G401 (cell line): ENCODE measurements at regions not wholly inside any gene's neighbourhood (a gene's known extent, or its start where the extent isn't known, plus 50 kb on each side); places are given as distances from the start of the nearest gene placed in this dataset.
"Not testable (repeated sequence)": the region's sequence is repeated elsewhere in the genome, so short reads cannot be mapped to it uniquely, and the experiment has no call there.

Source experiments
- DNase-seq: peaks from one replicate; pipeline ENCODE4 v3.0.0-alpha.2; 2015; ENCODE audit warnings: low spot score
- in situ Hi-C: cut with HindIII; loops from 2 replicates; pipeline ENCODE4 v1.10.0; 2016; ENCODE audit warnings: low sequenced_read_pairs, mixed read lengths

GRCh38 chr3:194950906-194951628 is 265.4 kb downstream of the FAM43A start:
- in situ Hi-C loops = no loop called here

GRCh38 chr3:194951629-194951920 is 265.9 kb downstream of the FAM43A start:
- DNase-seq, in situ Hi-C loops: not testable (repeated sequence)

More at GRCh38 chr3:194950906-194951628, 265.4 kb downstream of the FAM43A start:
- no peak for DNase-seq

DNA sequence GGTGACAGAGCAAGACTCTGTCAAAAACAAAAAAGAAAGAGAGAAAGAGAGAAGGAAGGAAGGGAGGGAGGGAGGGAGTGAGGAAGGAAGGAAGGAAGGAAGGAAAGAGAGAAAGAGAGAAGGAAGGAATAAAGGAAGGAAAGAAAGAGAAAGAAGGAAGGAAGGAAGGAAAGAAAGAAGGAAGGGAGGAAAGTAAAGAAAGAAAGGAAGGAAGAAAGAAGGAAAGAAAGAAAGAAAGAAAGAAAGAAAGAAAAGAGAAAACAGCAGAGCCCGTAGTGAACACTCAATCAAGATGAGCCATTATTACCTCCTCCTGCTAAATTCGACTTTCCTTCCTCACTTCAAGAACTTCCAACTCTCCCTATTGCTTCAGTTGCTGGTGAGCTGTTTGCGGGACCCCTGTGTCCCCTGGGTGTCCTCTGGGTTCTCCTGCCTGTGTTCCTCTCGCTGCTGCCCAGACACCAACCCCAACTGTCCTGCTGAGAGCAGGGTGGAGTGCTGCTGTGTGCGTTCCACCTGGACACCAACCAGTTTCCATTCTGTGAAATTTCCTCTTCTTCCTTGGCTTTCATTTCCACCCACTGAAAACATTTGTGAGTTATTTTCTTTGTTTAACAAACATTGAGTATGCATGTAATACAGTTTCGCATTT is 266.4 kb downstream of the FAM43A start:
- in situ Hi-C loops = no loop called here
- DNase-seq = no peak

GRCh38 chr3:194952841-194953241 is 267.2 kb downstream of the FAM43A start:
- no peak for DNase-seq
- in situ Hi-C loops = no loop called here

GRCh38 chr3:194953291-194953690 is 267.6 kb downstream of the FAM43A start:
- DNase-seq = no peak
- in situ Hi-C loops = no loop called here

DNA sequence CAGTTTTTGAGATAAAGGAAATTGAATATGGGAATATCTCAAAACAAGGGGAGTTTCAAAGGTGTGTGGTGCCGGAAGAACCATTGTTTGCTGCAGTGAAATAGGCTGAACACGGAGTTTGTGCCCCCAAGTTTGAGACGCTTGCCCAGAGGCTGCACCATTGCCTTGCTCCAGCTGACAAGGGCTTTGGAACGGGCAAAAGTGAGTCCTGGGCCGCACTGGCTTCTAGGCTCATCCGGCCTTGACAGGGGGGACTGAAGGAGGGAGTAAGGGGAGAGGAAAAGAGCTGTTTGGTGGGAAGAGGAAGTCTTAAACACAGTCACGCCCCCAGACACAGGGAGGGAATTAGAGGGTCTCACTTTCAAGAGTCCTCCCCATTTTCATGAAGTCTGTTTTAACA is 269.9 kb downstream of the FAM43A start:
- in situ Hi-C loops = no loop called here
- no peak for DNase-seq

DNA sequence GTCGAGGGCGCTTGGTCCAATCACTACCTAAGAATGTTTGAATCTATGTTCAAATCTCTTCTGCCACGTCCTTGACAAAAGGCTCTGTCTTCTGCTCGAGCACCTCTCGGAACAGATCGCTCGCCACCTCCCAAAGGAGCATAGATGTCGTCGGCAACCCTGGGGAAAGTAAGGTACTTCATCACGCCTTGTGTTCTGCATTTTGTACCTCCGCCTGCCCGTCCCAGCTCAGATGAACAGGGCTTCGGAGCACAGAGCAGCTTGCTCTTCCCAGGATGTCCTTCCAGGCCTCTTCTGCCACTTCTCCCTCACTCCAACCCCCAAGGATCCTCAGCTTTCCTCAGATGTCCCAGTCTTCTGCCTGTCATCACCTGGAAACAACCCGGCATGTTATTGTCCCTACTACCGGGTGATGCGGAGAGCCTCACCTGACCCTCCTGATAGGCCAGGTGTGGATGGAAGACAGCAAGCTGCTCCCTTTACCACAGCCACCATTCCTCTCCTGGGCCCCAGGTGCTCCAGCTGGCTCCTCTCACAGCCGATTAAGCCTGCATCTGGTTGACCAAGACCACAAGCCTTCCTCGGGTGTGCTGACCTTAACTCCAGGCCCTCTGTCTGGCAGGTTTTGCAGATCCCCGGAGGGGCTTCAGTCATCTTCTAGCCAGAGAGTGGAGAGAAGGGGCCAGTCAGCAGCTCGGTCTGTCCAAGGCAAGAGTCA is 270.5 kb downstream of the FAM43A start:
- no peak for DNase-seq
- in situ Hi-C loops = no loop called here

GRCh38 chr3:194956697-194957396 is 271.2 kb downstream of the FAM43A start:
- DNase-seq = peak; percentile 88
- in situ Hi-C loops = no loop called here

DNA sequence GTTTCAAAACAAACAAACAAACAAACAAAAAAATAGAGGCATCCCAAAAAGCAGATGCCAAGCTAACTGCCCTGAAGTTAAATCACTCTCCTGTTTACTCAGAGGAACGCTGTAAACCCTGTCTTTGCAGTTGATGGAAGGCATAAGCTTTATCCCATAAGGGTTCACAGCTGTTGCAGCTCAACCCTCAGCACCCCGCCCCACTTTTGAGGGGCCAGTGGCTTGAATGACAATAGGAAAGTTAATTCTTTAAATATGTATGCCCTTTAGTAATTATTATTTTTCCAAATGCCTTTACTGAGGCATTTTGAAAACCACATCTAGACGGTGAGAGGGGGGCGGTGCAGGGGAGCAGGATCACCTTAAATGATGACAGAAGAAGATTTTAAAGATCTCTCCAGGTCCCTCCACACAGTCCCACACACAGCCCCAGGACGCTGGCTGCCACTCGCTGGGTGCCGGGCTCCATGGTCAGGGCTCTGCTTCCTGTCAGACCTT is 272.1 kb downstream of the FAM43A start:
- DNase-seq = no peak
- in situ Hi-C loops = no loop called here

- in situ Hi-C loops = no loop called here
- DNase-seq = no peak
Observed at GRCh38 chr3:194959217-194959616, 273.5 kb downstream of the FAM43A start.

DNA sequence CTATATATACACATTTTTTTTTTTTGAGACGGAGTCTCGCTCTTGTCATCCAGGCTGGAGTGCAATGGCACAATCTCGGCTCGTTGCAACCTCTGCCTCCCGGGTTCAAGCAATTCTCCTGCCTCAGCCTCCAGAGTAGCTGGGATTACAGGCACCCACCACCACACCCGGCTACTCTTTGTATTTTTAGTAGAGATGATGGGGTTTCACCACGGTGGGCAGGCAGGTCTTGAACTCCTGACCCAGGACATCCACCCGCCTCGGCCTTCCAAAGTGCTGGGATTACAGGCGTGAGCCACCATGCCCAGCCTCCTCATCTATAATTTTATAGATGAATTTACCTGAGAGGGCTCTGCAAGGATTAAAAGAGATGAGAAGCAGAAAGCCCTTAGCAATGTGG is 274.0 kb downstream of the FAM43A start:
- DNase-seq, in situ Hi-C loops: not testable (repeated sequence)

GRCh38 chr3:194960446-194961032 is 274.9 kb downstream of the FAM43A start:
- in situ Hi-C loops = no loop called here

DNA sequence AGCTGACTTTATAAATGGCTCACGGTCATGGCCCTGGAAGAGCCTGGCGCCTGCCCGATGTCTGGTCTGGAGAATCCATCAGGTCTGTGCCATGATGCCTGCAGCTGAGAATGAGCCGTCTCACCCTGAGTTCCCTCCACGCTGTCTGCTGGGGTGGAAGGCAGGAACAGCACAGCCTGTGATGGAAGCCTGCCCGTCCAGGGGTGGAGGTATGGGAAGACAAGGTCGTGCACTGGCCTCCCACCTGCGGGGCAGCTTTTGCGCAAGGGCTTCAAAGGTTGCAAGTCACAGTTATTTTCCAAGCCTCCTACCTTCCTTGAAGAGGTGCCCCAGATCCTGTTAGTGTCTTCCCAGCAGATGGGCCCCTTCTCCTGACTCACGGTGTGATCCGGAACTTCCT is 275.5 kb downstream of the FAM43A start:
- in situ Hi-C loops = no loop called here

More at GRCh38 chr3:194960446-194961032, 274.9 kb downstream of the FAM43A start:
- DNase-seq = no peak

DNA sequence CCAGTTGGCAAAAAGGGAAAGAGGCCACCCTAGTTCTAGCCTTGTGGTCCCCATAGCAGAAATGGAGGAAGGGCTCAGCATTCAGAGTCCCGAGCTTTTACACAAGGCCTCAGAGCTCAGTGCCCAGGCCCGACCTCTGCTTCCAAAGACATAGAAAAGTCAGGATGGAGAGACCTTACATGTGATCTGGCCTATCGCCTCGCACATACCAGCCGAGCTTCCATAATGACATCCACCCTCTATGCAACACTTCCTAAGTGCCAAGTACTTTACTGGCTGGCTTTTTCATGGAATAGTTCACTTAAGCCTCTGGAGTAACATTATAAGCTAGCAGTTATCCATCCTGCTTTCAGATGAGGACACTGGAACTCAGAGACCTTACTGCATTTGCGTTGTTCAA is 275.9 kb downstream of the FAM43A start:
- DNase-seq = no peak
- in situ Hi-C loops = no loop called here

More for the DNA sequence above, 275.5 kb downstream of the FAM43A start:
- DNase-seq = no peak

DNA sequence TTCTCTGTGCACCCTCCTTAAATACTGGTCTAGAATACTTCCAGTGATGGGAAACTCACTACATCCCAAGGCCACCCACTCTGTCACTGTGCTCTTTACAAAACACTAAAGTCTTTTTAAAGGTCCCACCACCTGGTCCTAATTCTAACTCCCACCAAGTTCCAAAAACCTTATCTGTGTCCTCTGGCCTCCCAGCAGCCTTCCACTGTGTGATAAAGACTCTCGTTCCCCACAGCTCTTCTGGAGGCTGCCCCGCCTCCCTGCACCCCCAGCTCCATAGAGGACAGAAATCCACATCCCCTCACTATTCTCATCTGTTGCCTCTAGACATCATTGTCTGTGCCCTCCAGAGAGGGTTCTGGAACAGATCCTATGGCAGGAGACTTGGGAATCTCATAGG is 276.4 kb downstream of the FAM43A start:
- in situ Hi-C loops = no loop called here

GRCh38 chr3:194964809-194965208 is 279.1 kb downstream of the FAM43A start:
- DNase-seq = no peak
- in situ Hi-C loops = no loop called here

More for the DNA sequence above, 276.4 kb downstream of the FAM43A start:
- no peak for DNase-seq

- in situ Hi-C loops = no loop called here
- DNase-seq = no peak
Observed at GRCh38 chr3:194967151-194968117, 281.8 kb downstream of the FAM43A start.

DNA sequence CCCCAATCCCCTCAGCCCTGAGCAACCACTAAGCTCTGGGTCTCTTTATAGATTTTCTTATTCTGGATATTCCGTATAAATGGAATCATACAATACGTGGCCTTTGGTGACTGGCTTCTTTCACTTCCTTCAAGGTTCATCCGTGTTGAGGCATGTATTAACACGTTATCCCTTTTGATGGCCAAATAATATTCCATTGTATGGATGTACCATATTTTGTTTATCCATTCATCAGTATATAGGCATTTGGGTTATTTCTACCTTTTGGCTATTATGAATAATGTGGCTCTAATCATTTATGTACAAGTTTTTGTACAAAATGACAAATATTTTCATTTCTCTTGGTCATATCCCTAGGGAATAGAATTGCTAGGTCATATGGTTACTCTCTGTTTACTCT is 284.4 kb downstream of the FAM43A start:
- DNase-seq = no peak

More for the DNA sequence above, 284.4 kb downstream of the FAM43A start:
- in situ Hi-C loops = no loop called here
